ENCODE measurements at regions not wholly inside any gene's neighbourhood (a gene's known extent, or its start where the extent isn't known, plus 50 kb on each side); places are given as distances from the start of the nearest gene placed in this dataset.

DNA sequence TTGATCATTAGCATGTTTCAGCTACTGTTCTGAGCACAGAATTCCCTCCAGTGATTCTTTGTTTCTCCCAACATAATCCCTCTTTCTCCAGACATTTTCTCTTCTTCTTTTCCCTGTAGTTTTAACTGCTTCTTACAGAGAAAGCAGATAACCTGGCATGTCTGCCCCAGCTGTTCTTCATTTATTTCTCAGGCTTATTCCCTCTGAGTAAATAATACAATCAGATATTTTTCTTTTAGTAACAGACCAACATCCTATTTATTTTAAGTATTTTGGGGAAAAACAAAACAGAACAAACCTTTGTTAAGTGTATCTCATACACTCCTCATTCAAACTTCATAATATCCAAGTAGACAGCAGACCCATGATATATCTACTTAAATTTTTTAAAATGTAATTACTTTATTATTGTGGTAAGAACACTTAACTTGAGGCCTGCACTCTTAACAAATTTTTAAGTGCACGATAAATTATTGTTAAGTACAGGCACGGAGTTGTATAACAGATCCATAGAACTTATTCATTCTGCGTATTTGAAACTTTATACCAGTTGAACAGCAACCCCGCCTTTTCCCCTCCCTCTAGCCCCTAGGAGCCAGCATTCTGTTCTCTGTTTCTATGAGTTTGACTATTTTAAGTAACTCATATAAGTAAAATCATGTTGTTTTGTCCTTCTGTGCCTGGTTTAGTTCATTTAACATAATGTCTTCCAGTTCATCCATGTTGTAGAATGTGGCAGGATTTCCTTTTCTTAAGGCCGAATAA lies 540.0 kb downstream of the LMO7 start:
- CTCF ChIA-PET, result no interaction called here
- POLR2A ChIA-PET, result no interaction called here
- no peak for TF ChIP-seq L3MBTL2 (conservative IDR thresholded peaks at IDR 0.05)
- no peak for DNase-seq (ENCODE audit: extremely low spot score)

DNA sequence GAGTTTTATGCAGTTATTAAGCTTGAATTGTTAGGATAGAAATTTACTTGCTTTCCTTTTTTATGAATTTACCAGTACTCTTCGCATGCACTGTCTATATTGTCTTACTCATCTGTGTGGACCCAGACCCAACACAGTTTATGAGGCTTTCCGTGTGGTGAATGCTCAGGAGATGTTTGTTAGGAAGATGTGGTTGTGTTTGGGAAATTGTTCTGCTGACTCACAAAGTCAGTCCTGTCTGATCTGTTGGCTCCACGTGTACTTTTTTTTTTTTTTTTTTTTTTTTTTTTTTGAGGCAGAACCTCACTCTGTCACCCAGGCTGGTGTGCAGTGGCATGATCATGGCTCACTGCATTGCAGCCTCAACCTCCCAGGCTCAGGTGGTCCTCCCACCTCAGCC lies 532.5 kb downstream of the LMO7 start:
- CTCF ChIA-PET, result no interaction called here
- DNase-seq (ENCODE audit: extremely low spot score), result no peak

DNA sequence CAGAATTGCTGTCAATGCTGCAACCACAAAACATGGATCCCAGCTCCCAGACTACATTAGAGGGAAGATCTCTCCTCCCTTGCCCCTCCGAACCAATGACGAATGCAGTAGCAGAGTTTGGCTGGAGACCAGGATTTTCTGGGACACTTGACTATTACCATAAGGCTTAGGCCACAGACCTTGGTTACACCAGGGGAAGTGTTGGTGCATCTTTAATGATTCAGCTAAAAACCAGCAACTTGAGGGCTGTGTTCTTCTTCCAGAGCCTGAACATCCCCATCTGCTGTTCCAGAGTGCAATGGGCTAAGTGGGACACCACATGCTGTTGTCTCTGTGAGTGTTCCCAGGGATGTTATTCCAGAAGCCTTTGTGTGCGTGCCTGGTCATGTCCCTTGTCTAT lies 528.2 kb downstream of the LMO7 start:
- POLR2A ChIA-PET, result no interaction called here
- DNase-seq (ENCODE audit: extremely low spot score), result no peak
- TF ChIP-seq ARNT (IDR thresholded peaks at IDR 0.05) (no peak), ZNF384 (IDR thresholded peaks at IDR 0.05) (no peak), FOXA1 (IDR thresholded peaks at IDR 0.05) (no peak)
- CTCF ChIA-PET, result no interaction called here

More for the DNA sequence above, 532.5 kb downstream of the LMO7 start:
- POLR2A ChIA-PET, result no interaction called here
- TF ChIP-seq CTBP1 (IDR thresholded peaks at IDR 0.05; ENCODE audit: borderline replicate concordance) (no peak), ARNT (IDR thresholded peaks at IDR 0.05) (no peak), TARDBP (IDR thresholded peaks at IDR 0.05) (no peak), NFRKB (IDR thresholded peaks at IDR 0.05) (no peak), HDGF (IDR thresholded peaks at IDR 0.05; ENCODE audit: borderline replicate concordance) (no peak), LEF1 (IDR thresholded peaks at IDR 0.05; ENCODE audit: borderline replicate concordance) (no peak), ZNF384 (IDR thresholded peaks at IDR 0.05) (no peak), FOXK2 (IDR thresholded peaks at IDR 0.05) (no peak), SUZ12 (IDR thresholded peaks at IDR 0.05) (no peak), FOXA1 (IDR thresholded peaks at IDR 0.05) (no peak), SP1 (IDR thresholded peaks at IDR 0.05) (no peak), ELF4 (IDR thresholded peaks at IDR 0.05) (no peak), L3MBTL2 (conservative IDR thresholded peaks at IDR 0.05) (no peak), FOXM1 (IDR thresholded peaks at IDR 0.05; ENCODE audit: borderline replicate concordance) (no peak), BHLHE40 (IDR thresholded peaks at IDR 0.05; ENCODE audit: borderline replicate concordance) (no peak)
- TF ChIP-seq, protein P1, sequence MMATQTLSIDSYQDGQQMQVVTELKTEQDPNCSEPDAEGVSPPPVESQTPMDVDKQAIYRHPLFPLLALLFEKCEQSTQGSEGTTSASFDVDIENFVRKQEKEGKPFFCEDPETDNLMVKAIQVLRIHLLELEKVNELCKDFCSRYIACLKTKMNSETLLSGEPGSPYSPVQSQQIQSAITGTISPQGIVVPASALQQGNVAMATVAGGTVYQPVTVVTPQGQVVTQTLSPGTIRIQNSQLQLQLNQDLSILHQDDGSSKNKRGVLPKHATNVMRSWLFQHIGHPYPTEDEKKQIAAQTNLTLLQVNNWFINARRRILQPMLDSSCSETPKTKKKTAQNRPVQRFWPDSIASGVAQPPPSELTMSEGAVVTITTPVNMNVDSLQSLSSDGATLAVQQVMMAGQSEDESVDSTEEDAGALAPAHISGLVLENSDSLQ (IDR thresholded peaks at IDR 0.05), result no peak

DNA sequence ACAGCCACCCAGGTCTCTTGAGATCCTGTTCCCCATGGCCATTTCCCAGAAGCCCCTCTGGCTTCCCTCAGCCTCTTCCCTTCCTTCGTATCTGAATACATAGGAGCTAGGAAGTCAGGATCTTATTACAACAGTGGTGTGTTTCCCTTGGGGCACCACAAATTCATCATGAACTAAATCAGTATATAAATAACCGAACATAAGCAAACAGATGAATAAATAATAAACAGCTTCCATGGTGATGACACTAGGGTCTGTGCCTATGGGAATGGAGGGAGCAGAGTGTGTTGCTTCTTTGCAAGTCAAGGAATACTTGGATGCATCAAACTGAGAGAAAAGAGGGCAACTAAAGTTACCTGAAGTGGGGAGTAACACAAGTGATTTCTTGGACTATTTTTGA lies 527.6 kb downstream of the LMO7 start:
- no peak for DNase-seq (ENCODE audit: extremely low spot score)
- POLR2A ChIA-PET, result no interaction called here
- TF ChIP-seq SUZ12 (IDR thresholded peaks at IDR 0.05), result no peak
- TF ChIP-seq TARDBP (IDR thresholded peaks at IDR 0.05), result no peak
- TF ChIP-seq, protein P1 (IDR thresholded peaks at IDR 0.05), result no peak
- TF ChIP-seq BHLHE40 (IDR thresholded peaks at IDR 0.05; ENCODE audit: borderline replicate concordance), result no peak
- no peak for TF ChIP-seq HDGF (IDR thresholded peaks at IDR 0.05; ENCODE audit: borderline replicate concordance)
- CTCF ChIA-PET, result no interaction called here

DNA sequence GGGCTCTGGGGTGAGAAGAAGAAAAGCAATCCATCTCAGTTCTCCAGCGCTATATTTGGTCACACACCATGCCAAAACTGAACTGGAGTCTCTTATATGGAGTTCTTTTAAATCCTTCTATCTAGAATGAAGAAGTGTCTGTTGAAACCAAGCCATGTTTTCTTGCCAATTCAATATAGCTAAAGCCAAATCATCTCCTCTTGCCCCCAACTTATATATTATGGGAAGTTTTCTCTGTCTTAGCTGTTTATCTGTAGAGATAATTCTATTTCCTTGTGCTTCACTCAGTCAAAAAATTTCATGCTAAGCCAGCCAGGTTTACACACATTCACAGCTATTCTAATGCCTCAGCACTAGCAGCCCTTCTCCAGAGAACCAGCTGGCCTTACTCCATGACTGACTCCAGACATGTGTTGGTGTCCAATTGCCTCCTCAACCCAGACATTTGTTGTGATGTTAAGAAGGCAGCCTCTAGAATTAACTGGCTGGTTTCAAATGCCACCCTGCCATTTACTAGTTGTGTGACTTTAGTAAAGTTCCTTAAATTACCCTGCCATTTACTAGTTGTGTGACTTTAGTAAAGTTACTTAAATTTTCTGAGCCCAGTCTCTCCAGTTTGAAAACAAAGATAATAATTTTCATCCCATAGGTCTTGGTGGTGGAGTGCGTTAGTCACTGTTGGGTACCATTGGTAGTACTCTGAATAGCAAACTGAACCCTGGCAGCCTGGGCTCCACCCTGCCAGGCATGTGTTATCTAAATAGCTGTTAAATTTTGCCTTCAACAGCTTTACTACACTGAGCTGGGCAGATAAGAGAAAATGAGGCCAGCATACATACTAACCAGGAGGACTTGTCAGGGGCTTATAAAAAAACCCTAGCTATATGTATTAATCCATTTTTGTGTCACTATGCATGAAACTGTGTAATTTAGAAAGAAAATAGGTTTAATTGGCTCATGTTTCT lies 525.1 kb downstream of the LMO7 start:
- POLR2A ChIA-PET, result no interaction called here
- CTCF ChIA-PET, result no interaction called here
- no peak for TF ChIP-seq TARDBP (IDR thresholded peaks at IDR 0.05)
- no peak for TF ChIP-seq FOXK2 (IDR thresholded peaks at IDR 0.05)
- TF ChIP-seq HDGF (IDR thresholded peaks at IDR 0.05; ENCODE audit: borderline replicate concordance), result no peak
- TF ChIP-seq L3MBTL2 (conservative IDR thresholded peaks at IDR 0.05), result no peak
- TF ChIP-seq FOXM1 (IDR thresholded peaks at IDR 0.05; ENCODE audit: borderline replicate concordance), result no peak
- TF ChIP-seq FOXA1 (IDR thresholded peaks at IDR 0.05), result no peak
- no peak for TF ChIP-seq NFRKB (IDR thresholded peaks at IDR 0.05)
- no peak for TF ChIP-seq SP1 (IDR thresholded peaks at IDR 0.05)
- no peak for TF ChIP-seq SUZ12 (IDR thresholded peaks at IDR 0.05)
- TF ChIP-seq, protein P1 (IDR thresholded peaks at IDR 0.05), result no peak
- no peak for TF ChIP-seq ARNT (IDR thresholded peaks at IDR 0.05)
- TF ChIP-seq BHLHE40 (IDR thresholded peaks at IDR 0.05; ENCODE audit: borderline replicate concordance), result no peak
- TF ChIP-seq ZNF384 (IDR thresholded peaks at IDR 0.05), result no peak
- no peak for TF ChIP-seq CTBP1 (IDR thresholded peaks at IDR 0.05; ENCODE audit: borderline replicate concordance)
- no peak for DNase-seq (ENCODE audit: extremely low spot score)

DNA sequence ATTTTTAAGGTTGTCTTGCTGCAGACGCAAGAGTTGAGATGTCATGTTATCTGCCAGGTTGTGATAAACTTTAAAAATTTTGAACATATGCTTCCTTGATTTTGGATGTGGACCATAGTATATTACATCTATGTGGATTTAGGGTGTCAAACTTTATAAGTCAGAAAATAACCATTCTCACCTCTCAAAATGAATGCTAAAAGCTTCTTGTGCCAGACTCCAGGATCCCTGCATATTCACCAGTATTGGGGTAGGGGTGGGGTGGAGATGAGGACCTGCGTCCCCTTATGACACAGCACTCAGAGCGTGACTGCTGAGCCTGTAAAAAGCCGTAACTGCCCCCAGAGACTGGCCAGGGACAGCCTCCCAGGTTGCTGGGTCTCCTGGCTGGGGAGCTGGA lies 524.4 kb downstream of the LMO7 start:
- POLR2A ChIA-PET, result no interaction called here
- TF ChIP-seq BHLHE40 (IDR thresholded peaks at IDR 0.05; ENCODE audit: borderline replicate concordance), result no peak
- no peak for TF ChIP-seq SUZ12 (IDR thresholded peaks at IDR 0.05)
- no peak for TF ChIP-seq NFRKB (IDR thresholded peaks at IDR 0.05)
- no peak for TF ChIP-seq CTBP1 (IDR thresholded peaks at IDR 0.05; ENCODE audit: borderline replicate concordance)
- no peak for TF ChIP-seq HDGF (IDR thresholded peaks at IDR 0.05; ENCODE audit: borderline replicate concordance)
- TF ChIP-seq, protein P1 (IDR thresholded peaks at IDR 0.05), result no peak
- no peak for TF ChIP-seq FOXK2 (IDR thresholded peaks at IDR 0.05)
- TF ChIP-seq ELF4 (IDR thresholded peaks at IDR 0.05), result no peak
- no peak for TF ChIP-seq ARNT (IDR thresholded peaks at IDR 0.05)
- TF ChIP-seq FOXM1 (IDR thresholded peaks at IDR 0.05; ENCODE audit: borderline replicate concordance), result no peak
- no peak for TF ChIP-seq FOXA1 (IDR thresholded peaks at IDR 0.05)
- TF ChIP-seq SP1 (IDR thresholded peaks at IDR 0.05), result no peak
- TF ChIP-seq L3MBTL2 (conservative IDR thresholded peaks at IDR 0.05), result no peak
- no peak for TF ChIP-seq LEF1 (IDR thresholded peaks at IDR 0.05; ENCODE audit: borderline replicate concordance)
- no peak for TF ChIP-seq TARDBP (IDR thresholded peaks at IDR 0.05)
- CTCF ChIA-PET, result no interaction called here
- DNase-seq (ENCODE audit: extremely low spot score), result no peak

All from HEK293T (cell line).